CD4-positive, alpha-beta T cell (primary cell): ENCODE measurements at regions not wholly inside any gene's neighbourhood (a gene's known extent, or its start where the extent isn't known, plus 50 kb on each side); places are given as distances from the start of the nearest gene placed in this dataset.

ENCODE experiments used
- ATAC-seq: fragments of 200-7000 bp; cut with Tn5 transposase; one replicate; pipeline ENCODE4 v1.10.0; 2022; ENCODE audit warnings: mild to moderate bottlenecking; ENCODE audit not compliant: poor library complexity
- CTCF ChIA-PET: fragments of 350-600 bp; sonication (Branson Sonifier 250); formaldehyde crosslinking; loops from one replicate; lab custom pipeline; 2021; ENCODE audit warnings: antibody characterized with exemption, inconsistent platforms; lab: Charles Lee
- POLR2A ChIA-PET: fragments of 350-600 bp; sonication (Branson Sonifier 250); formaldehyde crosslinking; loops from one replicate; lab custom pipeline; 2021; ENCODE audit warnings: antibody characterized with exemption, inconsistent platforms; lab: Charles Lee
- DNase-seq, 14 experiments: peaks; one replicate each; pipeline ENCODE4 v3.0.0-alpha.2; 2013 to 2020; ENCODE audit warnings: mixed read lengths in 2 of 14
- H3K27ac ChIP-seq, 2 donors: one replicate each; pipeline versions ENCODE4 v1.5.1 to v1.7.0; 2013; ENCODE audit warnings: low read length in 2 of 2, low read depth in 1 of 2, mild to moderate bottlenecking in 1 of 2
- H3K27me3 ChIP-seq, 2 experiments: 1 replicate in 1 of 2; 2 replicates in 1 of 2; pipeline versions ENCODE4 v1.6.1 to v1.7.0; 2013; ENCODE audit warnings: low read length in 2 of 2, control low read depth in 1 of 2, mild to moderate bottlenecking in 1 of 2, moderate library complexity in 1 of 2; ENCODE audit not compliant: insufficient read depth in 2 of 2, control insufficient read depth in 1 of 2
- H3K36me3 ChIP-seq: one replicate; pipeline ENCODE4 v1.6.1; 2013; ENCODE audit warnings: low read length, control low read depth; ENCODE audit not compliant: insufficient read depth
- H3K4me1 ChIP-seq: one replicate; pipeline ENCODE4 v1.6.1; 2013; ENCODE audit warnings: low read length, control low read depth; ENCODE audit not compliant: insufficient read depth
- H3K4me3 ChIP-seq: one replicate; pipeline ENCODE4 v1.5.1; 2013; ENCODE audit warnings: mild to moderate bottlenecking, low read length, moderate library complexity
- H3K9me3 ChIP-seq, 2 experiments: 1 replicate in 1 of 2; 2 replicates in 1 of 2; pipeline versions ENCODE4 v1.6.1 to v1.7.0; 2013; ENCODE audit warnings: low read length in 2 of 2, mild to moderate bottlenecking in 2 of 2, control low read depth in 1 of 2, moderate library complexity in 1 of 2; ENCODE audit not compliant: control insufficient read depth in 1 of 2, insufficient read depth in 1 of 2
- H3K27ac Mint-ChIP-seq: one replicate; pipeline ENCODE4 v1.8.0; 2020; ENCODE audit warnings: mixed read lengths
- H3K27me3 Mint-ChIP-seq: one replicate; pipeline ENCODE4 v1.8.0; 2021; ENCODE audit warnings: mixed read lengths
- H3K36me3 Mint-ChIP-seq: one replicate; pipeline ENCODE4 v1.8.0; 2021; ENCODE audit warnings: low read depth, mixed read lengths
- H3K4me1 Mint-ChIP-seq: one replicate; pipeline ENCODE4 v1.8.0; 2021; ENCODE audit warnings: low read depth, mixed read lengths
- H3K4me3 Mint-ChIP-seq: one replicate; pipeline ENCODE4 v1.8.0; 2020; ENCODE audit warnings: mild to moderate bottlenecking, mixed read lengths
- H3K9me3 Mint-ChIP-seq: one replicate; pipeline ENCODE4 v1.8.0; 2020; ENCODE audit warnings: mixed read lengths
- CTCF ChIP-seq: fragments of 200-600 bp; IDR thresholded peaks from one replicate; pipeline ENCODE4 v1.8.0; 2022; ENCODE audit warnings: antibody characterized with exemption, mild to moderate bottlenecking
- intact Hi-C, 2 experiments: fragments of 100-400 bp; cut with DNase I in 1 of 2; cut with micrococcal nuclease in 1 of 2; formaldehyde crosslinking; loops; one replicate each; pipeline versions ENCODE4 v1.15.1 to v1.9.0; 2023 to 2025; cut with DNase I, micrococcal nuclease

GRCh38 chr6:12525276-12525675 is 191.3 kb upstream of the PHACTR1 start:
- Histone ChIP-seq H3K36me3 (no peaks in the 10 kb centered on the region), H3K4me3 (no peak overlapping the region), H3K27me3 (peaks cover 0 to 4% of the 10 kb centered on the region in 2 experiments), H3K27ac (no peak overlapping the region), H3K9me3 (peaks cover 0 to 3% of the 10 kb centered on the region in 2 experiments), H3K4me1 (no peaks in the 10 kb centered on the region)
- Mint-ChIP-seq H3K27ac (no peak overlapping the region), H3K4me1 (no peaks in the 10 kb centered on the region), H3K36me3 (no peaks in the 10 kb centered on the region), H3K9me3 (no peaks in the 10 kb centered on the region), H3K27me3 (peaks cover 26% of the 10 kb centered on the region), H3K4me3 (no peak overlapping the region)
- ATAC-seq: no peak
- TF ChIP-seq CTCF: no peak
- no peak for DNase-seq
- ChIA-PET POLR2A (no interaction called here), CTCF (no interaction called here)
- intact Hi-C loops: no loop called here

GRCh38 chr6:12527339-12527738 is 189.2 kb upstream of the PHACTR1 start:
- Mint-ChIP-seq H3K4me1 (no peaks in the 10 kb centered on the region), H3K9me3 (no peaks in the 10 kb centered on the region), H3K27ac (no peak overlapping the region), H3K36me3 (no peaks in the 10 kb centered on the region), H3K27me3 (peaks cover 22% of the 10 kb centered on the region), H3K4me3 (no peak overlapping the region)
- H3K4me3 ChIP-seq: no peak overlapping the region
- peaks cover 0 to 3% of the 10 kb centered on the region in 2 experiments for H3K9me3 ChIP-seq
- ChIA-PET POLR2A (no interaction called here), CTCF (no interaction called here)
- no peak for DNase-seq
- no peak for TF ChIP-seq CTCF
- no peak for ATAC-seq
- no peaks in the 10 kb centered on the region for H3K4me1 ChIP-seq
- H3K36me3 ChIP-seq: no peaks in the 10 kb centered on the region
- intact Hi-C loops: no loop called here
- no peak overlapping the region for H3K27ac ChIP-seq
- H3K27me3 ChIP-seq: peaks cover 0 to 4% of the 10 kb centered on the region in 2 experiments

GRCh38 chr6:12528136-12528535 is 188.4 kb upstream of the PHACTR1 start:
- H3K36me3 ChIP-seq: no peaks in the 10 kb centered on the region
- Mint-ChIP-seq H3K4me1 (no peaks in the 10 kb centered on the region), H3K9me3 (no peaks in the 10 kb centered on the region), H3K36me3 (no peaks in the 10 kb centered on the region), H3K27ac (no peak overlapping the region), H3K27me3 (peaks cover 14% of the 10 kb centered on the region), H3K4me3 (no peak overlapping the region)
- H3K27me3 ChIP-seq: peaks cover 0 to 4% of the 10 kb centered on the region in 2 experiments
- no peak overlapping the region for H3K4me3 ChIP-seq
- TF ChIP-seq CTCF: no peak
- H3K9me3 ChIP-seq: peaks cover 0 to 3% of the 10 kb centered on the region in 2 experiments
- no peak for ATAC-seq
- ChIA-PET CTCF (no interaction called here), POLR2A (no interaction called here)
- no peak for DNase-seq
- H3K4me1 ChIP-seq: no peaks in the 10 kb centered on the region
- H3K27ac ChIP-seq: no peak overlapping the region
- intact Hi-C loops: no loop called here
